GM10266 (cell line): ENCODE measurements at regions not wholly inside any gene's neighbourhood (a gene's known extent, or its start where the extent isn't known, plus 50 kb on each side); places are given as distances from the start of the nearest gene placed in this dataset.
A peak's percentile ranks its signal among the peaks of the same experiment; 100 is the strongest.

Experiments used
- DNase-seq: peaks from one replicate; pipeline ENCODE4 v3.0.0; 2012; ENCODE audit errors: extremely low spot score
- TF ChIP-seq, protein P1 (sequence below): IDR thresholded peaks from 2 replicates; pipeline ENCODE4 v1.5.1; 2012; ENCODE audit warnings: mild to moderate bottlenecking, low read depth; ENCODE audit not compliant: control insufficient read depth, insufficient read depth; ENCODE audit errors: missing control alignments

DNA sequence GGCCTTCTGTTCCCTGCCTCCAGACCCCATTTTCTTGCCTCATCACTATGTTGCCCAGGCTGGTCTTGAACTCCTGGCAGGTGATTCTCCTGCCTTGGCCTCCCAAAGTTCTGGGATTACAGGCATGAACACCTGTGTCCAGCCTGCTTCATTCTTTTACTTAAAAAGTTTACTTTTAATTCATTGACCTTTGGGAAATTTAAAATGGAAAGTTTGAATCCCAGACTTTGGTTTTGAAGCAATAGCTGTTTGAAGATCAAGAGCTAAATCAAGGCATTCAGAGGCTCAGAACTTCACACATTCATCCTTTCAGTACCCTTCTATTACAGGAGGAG, 79.3 kb upstream of the SESTD1 start:
- no peak for DNase-seq
- TF ChIP-seq, protein P1, sequence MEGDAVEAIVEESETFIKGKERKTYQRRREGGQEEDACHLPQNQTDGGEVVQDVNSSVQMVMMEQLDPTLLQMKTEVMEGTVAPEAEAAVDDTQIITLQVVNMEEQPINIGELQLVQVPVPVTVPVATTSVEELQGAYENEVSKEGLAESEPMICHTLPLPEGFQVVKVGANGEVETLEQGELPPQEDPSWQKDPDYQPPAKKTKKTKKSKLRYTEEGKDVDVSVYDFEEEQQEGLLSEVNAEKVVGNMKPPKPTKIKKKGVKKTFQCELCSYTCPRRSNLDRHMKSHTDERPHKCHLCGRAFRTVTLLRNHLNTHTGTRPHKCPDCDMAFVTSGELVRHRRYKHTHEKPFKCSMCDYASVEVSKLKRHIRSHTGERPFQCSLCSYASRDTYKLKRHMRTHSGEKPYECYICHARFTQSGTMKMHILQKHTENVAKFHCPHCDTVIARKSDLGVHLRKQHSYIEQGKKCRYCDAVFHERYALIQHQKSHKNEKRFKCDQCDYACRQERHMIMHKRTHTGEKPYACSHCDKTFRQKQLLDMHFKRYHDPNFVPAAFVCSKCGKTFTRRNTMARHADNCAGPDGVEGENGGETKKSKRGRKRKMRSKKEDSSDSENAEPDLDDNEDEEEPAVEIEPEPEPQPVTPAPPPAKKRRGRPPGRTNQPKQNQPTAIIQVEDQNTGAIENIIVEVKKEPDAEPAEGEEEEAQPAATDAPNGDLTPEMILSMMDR = no peak

DNA sequence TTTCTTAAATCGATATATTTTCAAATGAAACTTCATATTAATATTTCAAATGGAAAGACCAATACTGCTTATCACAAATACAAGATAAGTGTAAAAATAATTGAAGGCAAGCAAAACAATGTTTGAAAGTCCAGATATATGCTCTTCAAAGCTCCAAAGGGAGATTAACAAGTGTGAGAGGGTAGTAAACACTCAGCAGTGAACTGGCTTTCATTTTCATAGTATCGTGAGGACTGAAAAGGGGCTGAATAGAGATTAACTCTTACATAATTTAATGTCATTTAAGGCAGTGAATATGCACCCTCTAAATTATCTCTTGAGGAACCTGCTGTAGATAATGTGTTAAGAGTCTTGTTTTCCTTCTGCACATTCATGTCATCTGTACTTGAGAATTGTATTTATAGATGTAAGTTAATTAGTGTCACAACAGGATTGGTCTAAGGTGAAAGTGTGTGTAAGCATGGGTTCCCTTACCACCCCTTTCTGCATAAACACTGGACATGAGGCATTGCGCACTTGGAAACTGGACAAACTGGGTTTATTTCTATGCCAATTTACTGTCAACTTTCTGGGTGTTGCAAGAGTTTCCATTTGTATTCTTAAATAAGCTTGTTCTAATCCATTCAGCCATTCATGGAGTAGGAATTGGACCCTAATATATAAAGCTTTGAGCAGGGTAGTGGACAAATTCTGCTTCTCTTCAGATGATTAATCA, 76.7 kb upstream of the SESTD1 start:
- TF ChIP-seq, protein P1 = no peak
- no peak for DNase-seq

DNA sequence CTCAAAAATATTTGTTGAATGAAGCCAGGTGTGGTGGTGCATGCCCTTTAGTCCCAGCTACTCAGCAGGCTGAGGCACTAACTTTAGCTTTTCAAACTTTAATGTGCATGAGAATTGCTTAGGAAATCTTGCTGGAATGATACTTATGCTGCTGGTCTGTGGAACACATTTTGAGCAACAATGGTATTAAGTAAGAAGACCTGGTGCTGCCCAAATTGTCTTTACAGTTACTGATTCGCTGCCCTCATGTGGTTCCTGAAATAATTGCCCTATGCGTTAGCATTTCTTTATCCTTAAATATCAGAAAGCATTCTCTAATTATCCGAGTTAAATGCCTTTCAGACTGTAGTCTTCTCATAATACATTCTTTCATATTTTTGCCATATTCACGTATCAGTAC, 76.0 kb upstream of the SESTD1 start:
- DNase-seq = no peak

DNA sequence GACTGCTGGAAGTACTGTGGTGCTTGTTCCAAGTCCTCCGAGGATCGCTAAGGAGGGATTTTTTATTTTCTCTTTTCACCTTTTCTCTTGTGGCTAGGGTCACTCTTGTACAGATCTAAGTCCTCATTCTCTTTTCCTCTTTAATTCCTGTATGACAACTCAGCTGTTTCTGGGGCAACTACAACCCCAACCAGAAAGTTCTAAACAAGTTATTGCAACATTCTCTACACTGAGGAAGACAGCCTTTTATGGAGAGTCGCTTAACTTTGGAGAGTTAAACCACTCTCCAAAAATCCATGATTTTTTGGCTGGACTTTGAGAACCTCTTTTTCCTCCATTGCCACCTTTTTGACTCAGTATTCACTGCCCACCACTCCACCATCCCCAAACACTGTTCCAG, 74.0 kb upstream of the SESTD1 start:
- TF ChIP-seq, protein P1 = no peak
- no peak for DNase-seq

More for the DNA sequence above, 76.0 kb upstream of the SESTD1 start:
- TF ChIP-seq, protein P1 = peak; percentile 13

DNA sequence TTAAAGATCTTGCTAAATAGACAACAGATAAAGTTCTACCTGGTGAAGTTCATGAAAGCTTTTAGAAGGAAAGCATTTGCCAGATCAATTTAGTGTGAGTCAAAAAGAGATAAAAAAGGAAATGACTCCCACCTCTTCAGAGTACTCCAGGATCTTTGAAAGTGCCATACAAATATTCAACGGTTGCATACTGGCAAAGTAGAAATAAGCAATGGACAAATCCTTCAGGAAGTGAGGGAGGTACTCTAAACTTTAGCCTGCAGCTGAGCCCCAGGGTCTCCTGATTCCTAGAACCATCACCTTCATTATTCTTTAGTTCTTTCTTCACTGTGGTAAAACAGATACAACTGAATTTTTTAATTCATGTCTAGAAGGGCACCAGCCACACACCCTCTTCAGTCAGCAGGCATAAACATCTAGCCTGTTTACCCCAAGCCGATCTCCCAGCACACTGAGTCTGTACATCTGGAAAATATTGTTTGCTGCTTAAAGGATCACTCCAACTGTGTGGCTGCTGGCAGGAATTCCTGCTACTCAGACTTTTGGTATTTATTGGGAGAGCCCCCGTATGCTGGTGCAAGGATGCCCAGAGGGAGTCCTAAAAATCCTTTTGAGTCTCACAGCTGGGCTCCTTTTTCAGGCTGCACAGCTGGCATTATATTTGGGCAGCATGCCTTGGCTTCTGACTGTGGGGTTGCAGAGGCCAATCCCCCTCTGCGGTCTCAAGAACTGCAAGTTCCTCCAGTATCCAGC, 72.3 kb upstream of the SESTD1 start:
- TF ChIP-seq, protein P1 = no peak
- DNase-seq = no peak

DNA sequence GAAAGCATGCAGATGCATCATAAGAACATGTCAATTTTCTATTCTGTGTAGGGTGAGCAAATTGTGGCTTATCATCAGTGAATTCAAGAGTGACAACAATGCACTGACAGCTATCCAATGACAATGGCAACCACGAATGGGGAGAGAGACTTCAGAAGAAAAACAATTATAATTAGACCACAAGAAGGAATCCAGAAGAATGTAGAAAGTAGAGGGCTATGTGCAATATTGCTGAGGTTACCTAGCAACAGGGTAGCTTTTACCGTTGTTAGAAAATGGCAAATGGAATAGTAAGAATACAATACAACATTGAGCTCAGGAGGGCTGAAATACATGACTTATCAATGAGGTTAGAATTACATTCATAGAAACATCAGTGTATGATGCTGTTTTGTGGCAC, 71.1 kb upstream of the SESTD1 start:
- TF ChIP-seq, protein P1 = no peak
- DNase-seq = no peak

DNA sequence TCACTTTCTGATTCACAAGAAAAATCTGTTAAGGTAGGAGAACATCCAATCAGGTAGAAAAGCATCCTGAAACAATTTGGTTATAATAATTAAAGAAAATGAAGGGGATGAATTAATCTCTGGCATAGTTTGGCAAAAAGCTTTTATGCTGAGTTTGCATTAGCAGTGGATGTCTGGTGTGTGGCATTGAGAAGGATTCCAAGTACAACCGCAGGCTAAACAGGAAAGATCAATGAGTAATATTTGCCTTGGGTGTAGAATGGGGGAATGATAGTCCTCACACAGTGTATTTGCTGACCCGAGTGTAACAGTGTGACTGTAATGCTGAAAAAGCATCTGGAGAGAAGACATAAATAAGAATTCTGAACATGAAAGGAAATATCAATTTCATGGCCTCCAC, 68.3 kb upstream of the SESTD1 start:
- TF ChIP-seq, protein P1 = no peak
- DNase-seq = no peak
